Activated CD8-positive, alpha-beta memory T cell treated with anti-CD3 and anti-CD28 coated beads for 36 hours (primary cell): ENCODE measurements at regions not wholly inside any gene's neighbourhood (a gene's known extent, or its start where the extent isn't known, plus 50 kb on each side); places are given as distances from the start of the nearest gene placed in this dataset.
"Not testable (repeated sequence)": the region's sequence is repeated elsewhere in the genome, so short reads cannot be mapped to it uniquely, and the experiment has no call there.

Experiments
- CTCF ChIA-PET: fragments of 350-600 bp; sonication (Branson Sonifier 250); formaldehyde crosslinking; loops from one replicate; lab custom pipeline; 2021; ENCODE audit warnings: antibody characterized with exemption; lab: Charles Lee
- POLR2A ChIA-PET: fragments of 350-600 bp; sonication (Branson Sonifier 250); formaldehyde crosslinking; loops from one replicate; lab custom pipeline; 2021; ENCODE audit warnings: antibody characterized with exemption; lab: Charles Lee

- ChIA-PET CTCF (no interaction called here), POLR2A (no interaction called here)
Observed at GRCh38 chr7:52450816-52451215, 584.6 kb upstream of the POM121L12 start.

DNA sequence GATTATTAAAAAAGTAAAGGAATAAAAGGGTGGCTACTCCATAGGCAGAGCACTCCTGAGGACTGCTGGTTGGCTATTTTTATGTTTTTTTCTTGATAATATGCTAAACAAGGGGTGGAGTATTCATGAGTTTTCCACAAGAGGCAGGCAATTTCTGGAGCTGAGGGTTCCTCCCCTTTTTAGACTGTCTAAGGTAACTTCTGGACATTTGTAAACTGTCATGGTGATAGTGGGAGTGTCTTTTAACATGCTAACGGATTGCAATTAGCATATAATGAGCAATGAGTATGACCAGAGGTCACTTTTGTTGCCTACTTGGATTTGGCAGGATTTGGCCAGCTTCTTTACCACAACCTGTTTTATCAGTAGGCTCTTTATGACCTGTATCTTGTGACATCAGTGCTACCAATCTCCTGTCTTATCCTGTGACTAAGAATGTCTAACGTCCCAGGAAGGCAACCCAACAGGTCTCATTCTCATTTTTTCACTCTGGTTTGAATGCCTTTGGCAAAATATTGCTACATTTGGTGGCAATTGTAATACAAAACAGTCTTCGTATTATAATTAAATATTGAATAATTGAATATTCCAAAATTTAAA, 587.8 kb upstream of the POM121L12 start:
- POLR2A ChIA-PET = no interaction called here
- CTCF ChIA-PET = no interaction called here

- ChIA-PET POLR2A (no interaction called here), CTCF (no interaction called here)
Observed at GRCh38 chr7:52436278-52436677, 599.2 kb upstream of the POM121L12 start.

DNA sequence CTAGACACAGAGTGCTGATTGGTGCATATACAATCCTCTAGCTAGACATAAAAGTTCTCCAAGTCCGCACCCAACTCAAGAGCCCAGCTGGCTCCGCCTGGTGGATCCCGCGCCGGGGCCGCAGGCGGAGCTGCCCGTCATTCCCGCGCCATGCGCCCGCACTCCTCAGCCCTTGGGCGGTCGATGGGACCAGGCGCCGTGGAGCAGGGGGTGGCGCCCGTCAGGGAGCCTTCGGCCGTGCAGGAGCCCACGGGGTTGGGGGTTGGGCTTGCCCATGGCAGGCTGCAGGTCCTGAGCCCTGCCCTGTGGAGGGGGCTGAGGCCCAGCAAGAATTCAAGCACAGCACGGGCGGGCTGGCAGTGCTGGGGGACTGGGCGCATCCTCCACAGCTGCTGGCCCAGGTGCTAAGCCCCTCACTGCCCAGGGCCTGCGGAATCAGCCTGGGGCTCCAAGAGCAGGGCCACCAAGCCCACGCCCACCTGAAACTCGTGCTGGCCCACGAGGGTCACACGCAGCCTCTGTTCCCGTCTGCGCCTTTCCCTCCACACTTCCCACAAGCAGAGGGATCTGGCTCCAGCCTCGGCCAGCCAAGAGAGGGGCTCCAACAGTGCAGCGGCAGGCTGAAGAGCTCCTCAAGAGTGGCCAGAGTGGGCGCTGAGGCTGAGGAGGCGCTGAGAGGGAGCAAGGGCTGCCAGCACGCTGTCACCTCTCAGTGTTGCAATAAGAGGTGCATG, 604.2 kb upstream of the POM121L12 start:
- ChIA-PET CTCF (no interaction called here), POLR2A (no interaction called here)

DNA sequence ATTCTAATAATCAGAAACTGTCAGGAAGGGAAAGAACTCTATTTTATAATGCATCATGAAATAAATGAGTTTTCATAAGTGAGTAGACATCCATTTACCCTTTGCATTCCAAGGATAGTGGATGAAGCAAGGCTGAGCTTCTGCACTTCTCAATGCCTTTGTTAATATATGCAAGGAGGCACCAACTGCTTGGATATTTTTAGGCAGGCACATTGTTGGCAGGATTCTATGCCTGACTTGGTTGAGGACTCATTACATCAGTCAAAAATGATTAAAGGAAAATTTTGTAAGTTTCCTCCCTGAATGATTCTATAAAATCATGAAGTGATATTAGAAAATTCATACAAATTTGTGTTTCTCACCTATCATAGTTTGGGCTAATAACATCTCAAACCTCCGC, 612.2 kb upstream of the POM121L12 start:
- ChIA-PET POLR2A (no interaction called here), CTCF (no interaction called here)

DNA sequence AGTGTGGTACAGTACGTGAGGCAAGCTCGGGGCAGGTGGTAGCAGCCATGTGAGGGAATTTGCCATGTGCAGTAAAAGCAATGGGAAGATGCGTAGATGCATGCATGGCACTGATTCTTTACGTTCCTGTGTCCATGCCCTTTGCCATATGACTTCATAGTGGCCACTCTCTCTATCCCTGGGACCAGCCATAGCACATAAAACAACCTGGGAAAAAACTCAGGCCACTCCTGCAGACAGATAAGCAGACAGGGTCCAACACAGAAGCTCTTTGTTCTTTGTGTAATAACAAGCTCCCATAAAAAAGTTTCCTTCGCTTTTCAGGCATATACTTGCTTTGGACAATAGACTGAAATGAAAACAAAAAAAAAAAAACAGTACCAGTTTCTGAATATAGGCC, 622.4 kb upstream of the POM121L12 start:
- CTCF ChIA-PET = interaction anchor here (1.2 kb wide), 1 partner anchor 686 kb away, joined by 5 read pairs; no protein-coding TSS in a partner anchor
- POLR2A ChIA-PET = no interaction called here

GRCh38 chr7:52410032-52410431, 625.4 kb upstream of the POM121L12 start:
- ChIA-PET CTCF (no interaction called here), POLR2A (no interaction called here)

GRCh38 chr7:52406808-52407207, 628.6 kb upstream of the POM121L12 start:
- ChIA-PET CTCF (no interaction called here), POLR2A (no interaction called here)

DNA sequence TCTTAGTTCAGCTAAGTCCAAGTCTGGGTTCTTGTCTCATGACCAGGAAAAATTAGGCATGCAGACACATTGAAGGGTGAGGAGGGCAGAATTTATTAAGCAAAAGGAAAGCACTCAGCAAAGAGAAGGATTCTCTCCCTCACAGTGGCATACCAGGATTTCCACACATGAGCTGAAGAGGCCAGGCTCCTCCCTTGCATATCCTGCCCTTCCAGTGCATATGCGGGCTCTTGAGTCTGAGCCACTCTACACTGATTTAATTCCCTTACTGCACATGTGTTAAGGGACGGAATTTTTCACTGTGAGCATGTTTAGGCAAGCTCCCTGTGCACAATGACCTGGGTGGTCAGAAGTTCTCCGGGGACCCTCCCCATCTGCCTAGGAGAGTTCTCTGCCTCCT, 652.7 kb upstream of the POM121L12 start:
- ChIA-PET CTCF (no interaction called here), POLR2A (no interaction called here)

DNA sequence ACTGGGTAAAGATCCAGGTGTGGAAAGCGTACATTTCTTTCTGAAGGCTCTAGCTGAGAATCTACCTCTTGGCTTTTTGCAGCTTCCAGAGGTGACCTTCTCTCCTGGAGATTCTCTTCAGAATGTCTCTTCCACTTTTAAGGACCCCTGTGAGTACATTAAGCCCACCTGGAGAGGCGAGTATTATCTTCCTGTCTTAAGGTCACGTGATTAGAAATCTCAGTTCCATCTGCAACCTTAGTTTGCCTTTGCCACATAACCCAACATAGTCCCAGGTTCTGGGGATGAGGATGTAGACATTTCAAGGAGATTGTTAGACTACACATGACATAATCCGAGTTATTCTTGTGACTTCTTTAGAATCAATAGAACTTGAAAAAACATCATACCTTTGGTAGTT, 665.5 kb upstream of the POM121L12 start:
- ChIA-PET CTCF (no interaction called here), POLR2A (no interaction called here)

GRCh38 chr7:52365349-52365748, 670.1 kb upstream of the POM121L12 start:
- ChIA-PET CTCF (no interaction called here), POLR2A (no interaction called here)

- CTCF ChIA-PET = no interaction called here
Observed at GRCh38 chr7:52362521-52362920, 672.9 kb upstream of the POM121L12 start.

DNA sequence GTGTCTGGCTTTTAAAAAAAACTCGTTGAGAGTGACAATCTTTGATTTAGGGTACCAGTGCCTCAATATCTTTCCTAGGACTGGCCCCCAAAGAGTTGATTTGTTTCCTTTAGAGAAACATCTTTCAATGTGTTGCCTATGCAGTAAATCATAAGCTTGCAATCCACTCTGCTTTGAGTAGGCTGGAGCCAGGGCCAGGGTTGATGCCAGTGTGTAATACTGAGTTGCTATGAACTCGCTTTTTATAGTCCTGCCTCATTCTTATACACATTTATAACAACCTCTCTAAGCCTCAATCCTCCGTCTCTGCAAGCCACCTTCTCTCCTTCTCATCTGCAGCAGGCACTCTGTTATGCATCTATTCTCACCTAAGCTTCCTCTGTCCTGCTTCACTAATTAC, 674.9 kb upstream of the POM121L12 start:
- ChIA-PET POLR2A (no interaction called here), CTCF (no interaction called here)

More at GRCh38 chr7:52362521-52362920, 672.9 kb upstream of the POM121L12 start:
- POLR2A ChIA-PET = no interaction called here

- CTCF ChIA-PET = no interaction called here
- POLR2A ChIA-PET = no interaction called here
Observed at GRCh38 chr7:52355053-52355452, 680.4 kb upstream of the POM121L12 start.

DNA sequence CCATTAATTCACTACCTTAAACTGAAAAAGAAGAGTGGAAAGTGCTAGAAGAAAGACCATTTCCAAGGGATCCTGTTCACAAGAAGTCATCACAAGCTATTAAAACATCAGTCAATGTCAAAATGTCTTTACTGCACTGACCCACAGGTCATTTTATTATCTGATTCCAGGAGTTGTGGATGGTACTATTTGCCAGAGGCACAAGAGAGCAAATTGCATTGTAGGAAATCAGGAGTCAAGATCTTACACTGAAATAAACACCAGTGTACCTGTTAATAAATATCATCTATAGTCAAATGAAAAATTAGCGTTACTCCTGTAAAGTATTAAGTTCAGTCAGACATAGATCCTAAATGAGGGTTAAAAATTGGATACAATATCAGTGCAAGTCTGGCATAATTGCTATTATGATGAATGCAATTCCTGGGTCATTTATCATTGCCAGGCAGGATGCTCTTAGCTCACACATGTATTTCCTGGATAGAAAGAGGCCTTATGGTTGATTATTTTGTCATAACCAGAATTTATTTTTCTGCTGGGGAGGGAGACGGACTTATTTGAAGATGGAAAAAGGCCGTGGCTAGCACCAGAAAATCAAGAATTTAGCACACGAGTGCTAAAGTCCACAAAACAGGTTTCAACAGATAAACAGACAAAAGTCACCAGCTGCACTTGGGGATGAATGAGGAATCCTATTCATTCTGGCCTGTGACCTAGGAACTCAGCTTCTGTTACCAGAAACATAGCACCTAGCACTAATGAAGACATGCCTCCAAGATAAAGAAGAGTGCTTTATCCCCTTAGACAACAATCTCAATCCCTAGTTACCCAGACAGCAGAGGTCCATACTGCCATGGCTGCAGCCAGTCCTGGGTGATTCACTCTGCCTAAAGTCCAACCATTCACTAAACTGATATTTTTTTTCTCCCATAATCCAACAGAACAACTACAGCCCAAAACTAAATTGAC, 683.1 kb upstream of the POM121L12 start:
- ChIA-PET CTCF (no interaction called here), POLR2A (no interaction called here)

- ChIA-PET CTCF (no interaction called here), POLR2A (no interaction called here)
Observed at GRCh38 chr7:52344015-52344414, 691.4 kb upstream of the POM121L12 start.

GRCh38 chr7:52340067-52340466, 695.4 kb upstream of the POM121L12 start:
- ChIA-PET CTCF (no interaction called here), POLR2A (no interaction called here)

GRCh38 chr7:52328328-52328727, 707.1 kb upstream of the POM121L12 start:
- CTCF ChIA-PET, POLR2A ChIA-PET: not testable (repeated sequence)

GRCh38 chr7:52325237-52325636, 710.2 kb upstream of the POM121L12 start:
- POLR2A ChIA-PET = no interaction called here
- CTCF ChIA-PET = no interaction called here

DNA sequence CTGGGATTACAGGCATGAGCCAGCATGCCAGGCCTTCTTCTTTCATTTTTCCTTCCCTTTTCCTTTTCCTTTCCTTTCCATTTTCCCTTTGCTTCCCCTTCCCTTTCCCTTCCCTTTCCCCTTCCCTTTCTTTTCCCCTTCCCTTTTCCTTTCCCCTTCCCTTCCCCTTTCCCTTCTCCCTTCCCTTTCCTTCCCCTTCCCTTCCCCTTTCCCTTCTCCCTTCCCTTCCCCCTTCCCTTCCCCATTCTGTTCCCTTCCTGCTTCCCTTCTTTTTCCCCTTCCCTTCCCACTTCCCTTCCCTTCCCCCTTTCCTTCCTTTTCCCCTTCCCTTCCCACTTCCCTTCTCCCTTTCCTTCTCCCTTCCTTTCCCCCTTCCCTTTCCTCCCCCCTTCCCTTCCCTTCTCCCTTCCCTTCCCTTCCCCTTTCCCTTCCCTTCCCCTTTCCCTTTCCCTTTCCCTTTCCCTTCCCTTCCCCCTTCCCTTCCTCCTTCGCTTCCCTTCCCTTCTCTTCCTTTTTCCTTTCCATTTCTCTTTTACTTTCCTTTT, 712.2 kb upstream of the POM121L12 start:
- POLR2A ChIA-PET = no interaction called here
- CTCF ChIA-PET = no interaction called here
